ENCODE measurements at regions not wholly inside any gene's neighbourhood (a gene's known extent, or its start where the extent isn't known, plus 50 kb on each side); places are given as distances from the start of the nearest gene placed in this dataset.

DNA sequence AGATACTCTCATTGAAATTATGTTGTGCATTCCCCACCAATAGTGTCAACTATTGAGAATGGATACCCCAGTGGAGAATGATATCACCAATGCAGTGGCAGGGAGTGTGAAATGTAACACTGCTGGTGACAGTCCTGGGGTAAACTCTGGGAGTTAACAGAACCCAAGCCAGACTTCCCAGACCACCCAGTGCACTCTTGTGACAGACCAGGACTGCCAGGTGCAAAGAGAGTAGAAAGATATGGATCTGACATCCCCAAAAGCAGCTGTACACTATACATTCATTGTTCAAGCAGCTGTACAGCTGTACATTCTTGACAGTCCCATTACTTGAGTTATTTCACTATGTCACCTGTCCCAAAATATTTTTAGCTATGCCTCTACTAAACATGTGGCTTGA, 886.6 kb downstream of the DIAPH3 start:
- Histone ChIP-seq H3K9me3 (replicated peaks; ENCODE audit: insufficient read depth, low read length) (no peaks in the 10 kb centered on the region), H3K27ac (ENCODE audit: low read length) (no peak overlapping the region), H3K9me2 (replicated peaks; ENCODE audit: insufficient read depth, low read length) (no peaks in the 10 kb centered on the region), H3K27me3 (replicated peaks; ENCODE audit: insufficient read depth, low read length) (no peaks in the 10 kb centered on the region), H3K79me2 (ENCODE audit: low read length) (no peaks in the 10 kb centered on the region), H4K20me1 (ENCODE audit: insufficient read depth, low read length) (no peaks in the 10 kb centered on the region), H3K9ac (ENCODE audit: low read length) (no peak overlapping the region), H3K4me1 (ENCODE audit: low read length) (no peaks in the 10 kb centered on the region), H2AFZ (ENCODE audit: low read length) (no peak overlapping the region), H3F3A (ENCODE audit: insufficient read depth, low read length) (no peaks in the 10 kb centered on the region), H3K36me3 (replicated peaks; ENCODE audit: insufficient read depth, low read length) (no peaks in the 10 kb centered on the region), H3K4me3 (ENCODE audit: low read length) (no peak overlapping the region), H3K4me2 (ENCODE audit: low read depth, low read length) (no peak overlapping the region)
- TF ChIP-seq EZH2 (optimal IDR thresholded peaks at IDR 0.05; ENCODE audit: low read depth, low read length) (no peak), EZH2phosphoT487 (IDR thresholded peaks at IDR 0.05; ENCODE audit: low read length) (no peak)
- TF ChIP-seq, protein P1, sequence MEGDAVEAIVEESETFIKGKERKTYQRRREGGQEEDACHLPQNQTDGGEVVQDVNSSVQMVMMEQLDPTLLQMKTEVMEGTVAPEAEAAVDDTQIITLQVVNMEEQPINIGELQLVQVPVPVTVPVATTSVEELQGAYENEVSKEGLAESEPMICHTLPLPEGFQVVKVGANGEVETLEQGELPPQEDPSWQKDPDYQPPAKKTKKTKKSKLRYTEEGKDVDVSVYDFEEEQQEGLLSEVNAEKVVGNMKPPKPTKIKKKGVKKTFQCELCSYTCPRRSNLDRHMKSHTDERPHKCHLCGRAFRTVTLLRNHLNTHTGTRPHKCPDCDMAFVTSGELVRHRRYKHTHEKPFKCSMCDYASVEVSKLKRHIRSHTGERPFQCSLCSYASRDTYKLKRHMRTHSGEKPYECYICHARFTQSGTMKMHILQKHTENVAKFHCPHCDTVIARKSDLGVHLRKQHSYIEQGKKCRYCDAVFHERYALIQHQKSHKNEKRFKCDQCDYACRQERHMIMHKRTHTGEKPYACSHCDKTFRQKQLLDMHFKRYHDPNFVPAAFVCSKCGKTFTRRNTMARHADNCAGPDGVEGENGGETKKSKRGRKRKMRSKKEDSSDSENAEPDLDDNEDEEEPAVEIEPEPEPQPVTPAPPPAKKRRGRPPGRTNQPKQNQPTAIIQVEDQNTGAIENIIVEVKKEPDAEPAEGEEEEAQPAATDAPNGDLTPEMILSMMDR (IDR thresholded peaks at IDR 0.05; ENCODE audit: low read length) = no peak
- DNase-seq = no peak

DNA sequence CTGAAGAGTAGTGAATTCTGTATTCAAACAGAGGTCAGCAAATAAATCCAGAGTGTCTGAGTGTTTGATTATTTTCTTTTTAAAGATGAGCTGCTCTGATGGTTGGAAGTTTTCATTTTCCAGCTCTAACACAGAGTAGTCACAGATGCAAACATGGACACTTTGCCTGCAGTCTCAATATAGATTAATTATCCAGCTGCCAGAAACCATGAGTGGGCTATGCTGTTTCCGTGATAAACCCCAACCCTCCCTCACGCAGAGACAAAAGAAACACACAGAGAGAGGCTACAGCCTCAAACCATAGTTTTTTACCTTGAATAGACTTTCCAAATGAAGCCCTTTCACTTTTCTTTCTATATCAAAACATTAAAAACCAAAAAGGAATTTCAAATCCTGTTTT, 884.7 kb downstream of the DIAPH3 start:
- Histone ChIP-seq H3K79me2 (ENCODE audit: low read length) (no peaks in the 10 kb centered on the region), H3K9me2 (replicated peaks; ENCODE audit: insufficient read depth, low read length) (no peaks in the 10 kb centered on the region), H3K4me2 (ENCODE audit: low read depth, low read length) (no peak overlapping the region), H3F3A (ENCODE audit: insufficient read depth, low read length) (no peaks in the 10 kb centered on the region), H3K4me3 (ENCODE audit: low read length) (no peak overlapping the region), H3K27me3 (replicated peaks; ENCODE audit: insufficient read depth, low read length) (no peaks in the 10 kb centered on the region), H3K4me1 (ENCODE audit: low read length) (no peaks in the 10 kb centered on the region), H3K36me3 (replicated peaks; ENCODE audit: insufficient read depth, low read length) (no peaks in the 10 kb centered on the region), H3K9ac (ENCODE audit: low read length) (no peak overlapping the region), H2AFZ (ENCODE audit: low read length) (no peak overlapping the region), H3K27ac (ENCODE audit: low read length) (no peak overlapping the region), H3K9me3 (replicated peaks; ENCODE audit: insufficient read depth, low read length) (no peaks in the 10 kb centered on the region), H4K20me1 (ENCODE audit: insufficient read depth, low read length) (no peaks in the 10 kb centered on the region)
- TF ChIP-seq, protein P1 (IDR thresholded peaks at IDR 0.05; ENCODE audit: low read length) = no peak
- TF ChIP-seq EZH2 (optimal IDR thresholded peaks at IDR 0.05; ENCODE audit: low read depth, low read length) (no peak), EZH2phosphoT487 (IDR thresholded peaks at IDR 0.05; ENCODE audit: low read length) (no peak)
- no peak for DNase-seq

DNA sequence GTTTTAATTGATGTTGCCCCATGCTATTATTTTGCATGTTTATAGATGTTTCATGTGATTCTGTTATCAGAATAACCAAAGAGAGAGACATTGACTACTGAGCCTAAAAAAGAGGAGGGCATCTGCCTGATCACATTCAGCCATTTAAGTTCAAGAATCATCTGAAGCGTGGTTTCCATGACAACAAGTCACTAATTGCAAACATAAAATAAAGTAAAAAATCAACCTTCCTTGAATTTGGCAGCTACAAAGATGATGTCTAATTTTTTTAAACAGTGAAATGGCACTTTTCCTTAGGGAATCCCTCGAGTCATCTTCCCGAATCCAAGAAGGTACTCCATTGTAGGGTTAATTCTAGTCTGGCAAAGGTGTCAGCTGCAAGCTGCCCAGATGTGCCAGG, 884.2 kb downstream of the DIAPH3 start:
- H3K4me3 ChIP-seq (ENCODE audit: low read length) = no peak overlapping the region
- H3K79me2 ChIP-seq (ENCODE audit: low read length) = no peaks in the 10 kb centered on the region
- no peaks in the 10 kb centered on the region for H3F3A ChIP-seq (ENCODE audit: insufficient read depth, low read length)
- no peaks in the 10 kb centered on the region for H3K9me3 ChIP-seq (replicated peaks; ENCODE audit: insufficient read depth, low read length)
- H3K9me2 ChIP-seq (replicated peaks; ENCODE audit: insufficient read depth, low read length) = no peaks in the 10 kb centered on the region
- H3K9ac ChIP-seq (ENCODE audit: low read length) = no peak overlapping the region
- no peak for TF ChIP-seq EZH2 (optimal IDR thresholded peaks at IDR 0.05; ENCODE audit: low read depth, low read length)
- TF ChIP-seq, protein P1 (IDR thresholded peaks at IDR 0.05; ENCODE audit: low read length) = no peak
- TF ChIP-seq EZH2phosphoT487 (IDR thresholded peaks at IDR 0.05; ENCODE audit: low read length) = no peak
- H2AFZ ChIP-seq (ENCODE audit: low read length) = no peak overlapping the region
- no peak overlapping the region for H3K27ac ChIP-seq (ENCODE audit: low read length)
- no peaks in the 10 kb centered on the region for H3K4me1 ChIP-seq (ENCODE audit: low read length)
- H3K27me3 ChIP-seq (replicated peaks; ENCODE audit: insufficient read depth, low read length) = no peaks in the 10 kb centered on the region
- H3K4me2 ChIP-seq (ENCODE audit: low read depth, low read length) = no peak overlapping the region
- DNase-seq = no peak
- H3K36me3 ChIP-seq (replicated peaks; ENCODE audit: insufficient read depth, low read length) = no peaks in the 10 kb centered on the region
- H4K20me1 ChIP-seq (ENCODE audit: insufficient read depth, low read length) = no peaks in the 10 kb centered on the region
